ENCODE measurements at regions not wholly inside any gene's neighbourhood (a gene's known extent, or its start where the extent isn't known, plus 50 kb on each side); places are given as distances from the start of the nearest gene placed in this dataset.
"Not testable (repeated sequence)": the region's sequence is repeated elsewhere in the genome, so short reads cannot be mapped to it uniquely, and the experiment has no call there.

DNA sequence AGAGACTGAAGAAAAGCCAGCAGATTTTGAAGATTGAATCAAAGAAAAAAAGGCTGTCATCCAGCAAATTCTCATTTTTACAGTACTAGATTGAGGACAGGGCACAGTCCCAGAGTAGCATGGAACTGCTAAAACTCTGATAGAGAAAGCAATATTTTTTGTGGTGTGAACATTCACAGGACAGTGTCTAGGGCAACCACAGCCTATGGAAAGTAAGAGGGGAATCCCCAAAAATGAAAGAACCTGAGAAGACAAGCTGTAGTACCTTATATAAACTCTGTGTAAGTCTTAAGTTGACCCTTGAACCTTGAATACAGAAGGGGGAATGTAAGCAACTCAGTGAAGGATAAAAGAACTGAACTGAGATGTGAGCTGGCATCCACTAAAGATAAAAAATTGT is 540.3 kb downstream of the HINT1 start:
- Histone ChIP-seq H3K27me3 (ENCODE audit: control insufficient read depth, insufficient read depth, low read length) (no peaks in the 10 kb centered on the region), H3K4me1 (ENCODE audit: control insufficient read depth, insufficient read depth, low read length) (no peaks in the 10 kb centered on the region), H3K9me3 (ENCODE audit: control insufficient read depth, insufficient read depth, low read length) (no peaks in the 10 kb centered on the region), H3K36me3 (ENCODE audit: control insufficient read depth, insufficient read depth, low read length) (no peaks in the 10 kb centered on the region), H3K4me3 (ENCODE audit: low read length) (no peak overlapping the region), H3K27ac (ENCODE audit: low read length) (no peak overlapping the region)
- DNase-seq (ENCODE audit: low read depth, low spot score) = no peak

DNA sequence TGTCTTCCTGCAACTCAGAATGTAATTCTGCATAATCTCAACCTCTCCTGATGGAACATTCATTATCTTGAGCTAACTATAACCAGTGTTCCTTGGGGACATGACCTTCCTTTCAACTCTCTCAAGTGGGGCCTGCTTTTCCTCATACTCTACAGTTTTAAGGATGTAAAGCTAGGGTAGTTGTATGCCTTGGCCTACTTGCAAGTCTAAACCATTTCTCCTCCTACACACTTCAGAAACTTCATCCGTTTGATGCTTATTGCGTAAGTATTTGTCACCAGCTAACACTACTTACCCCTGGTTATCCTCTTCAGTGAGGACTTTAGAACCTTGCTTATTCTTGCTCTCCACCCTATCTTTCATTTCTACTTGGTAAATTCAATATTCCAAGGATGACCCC is 548.9 kb downstream of the HINT1 start:
- H3K27me3 ChIP-seq (ENCODE audit: control insufficient read depth, insufficient read depth, low read length) = no peaks in the 10 kb centered on the region
- H3K9me3 ChIP-seq (ENCODE audit: control insufficient read depth, insufficient read depth, low read length) = no peaks in the 10 kb centered on the region; the same call in 1 of the 2 replicates
- H3K27ac ChIP-seq (ENCODE audit: low read length) = no peak overlapping the region
- WGBS (ENCODE audit: insufficient coverage, insufficient read length) = no CpG with 5 or more reads among the region's 2 CpGs
- DNase-seq (ENCODE audit: low read depth, low spot score) = no peak
- H3K4me3 ChIP-seq (ENCODE audit: low read length) = no peak overlapping the region
- no peaks in the 10 kb centered on the region for H3K36me3 ChIP-seq (ENCODE audit: control insufficient read depth, insufficient read depth, low read length)
- H3K4me1 ChIP-seq (ENCODE audit: control insufficient read depth, insufficient read depth, low read length) = no peaks in the 10 kb centered on the region

DNA sequence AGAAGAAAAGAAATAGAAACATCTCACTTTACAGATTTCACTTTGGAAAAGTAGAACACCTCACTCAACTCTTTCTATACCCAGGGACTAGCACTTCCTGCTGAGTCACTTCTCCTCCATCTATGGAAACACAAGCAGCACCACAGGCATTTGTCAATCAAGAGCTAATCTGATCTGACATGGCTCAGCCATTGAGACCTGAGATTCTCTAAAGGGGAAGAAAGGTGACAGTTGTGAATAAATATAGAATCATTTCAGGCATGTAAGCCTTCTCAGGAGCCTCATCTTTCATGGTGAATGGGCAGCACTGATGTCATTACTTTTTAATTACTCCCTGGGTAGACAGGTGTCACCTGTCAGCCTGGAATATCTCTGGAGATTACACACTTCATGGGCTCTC is 559.8 kb downstream of the HINT1 start:
- H3K36me3 ChIP-seq (ENCODE audit: control insufficient read depth, insufficient read depth, low read length) = no peaks in the 10 kb centered on the region
- H3K4me1 ChIP-seq (ENCODE audit: control insufficient read depth, insufficient read depth, low read length) = no peaks in the 10 kb centered on the region
- H3K27ac ChIP-seq (ENCODE audit: low read length) = no peak overlapping the region
- H3K9me3 ChIP-seq (ENCODE audit: control insufficient read depth, insufficient read depth, low read length) = no peaks in the 10 kb centered on the region
- no peak for DNase-seq (ENCODE audit: low read depth, low spot score)
- no peak overlapping the region for H3K4me3 ChIP-seq (ENCODE audit: low read length)
- no peaks in the 10 kb centered on the region for H3K27me3 ChIP-seq (ENCODE audit: control insufficient read depth, insufficient read depth, low read length)

DNA sequence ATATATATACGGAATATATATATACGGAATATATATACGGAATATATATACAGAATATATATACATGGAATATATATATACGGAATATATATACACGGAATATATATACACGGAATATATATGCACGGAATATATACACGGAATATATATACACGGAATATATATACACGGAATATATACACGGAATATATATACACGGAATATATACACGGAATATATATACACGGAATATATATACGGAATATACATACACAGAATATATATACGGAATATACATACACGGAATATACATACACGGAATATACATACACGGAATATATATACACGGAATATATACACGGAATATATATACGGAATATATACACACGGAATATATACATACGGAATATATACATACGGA is 568.4 kb downstream of the HINT1 start:
- H3K27ac ChIP-seq (ENCODE audit: low read length); H3K36me3 ChIP-seq (ENCODE audit: control insufficient read depth, insufficient read depth, low read length); H3K4me3 ChIP-seq (ENCODE audit: low read length); H3K27me3 ChIP-seq (ENCODE audit: control insufficient read depth, insufficient read depth, low read length); H3K9me3 ChIP-seq (ENCODE audit: control insufficient read depth, insufficient read depth, low read length); H3K4me1 ChIP-seq (ENCODE audit: control insufficient read depth, insufficient read depth, low read length); DNase-seq (ENCODE audit: low read depth, low spot score): not testable (repeated sequence)
- WGBS (ENCODE audit: insufficient coverage, insufficient read length) = 100% methylated on average over 2 of the region's 25 CpGs

DNA sequence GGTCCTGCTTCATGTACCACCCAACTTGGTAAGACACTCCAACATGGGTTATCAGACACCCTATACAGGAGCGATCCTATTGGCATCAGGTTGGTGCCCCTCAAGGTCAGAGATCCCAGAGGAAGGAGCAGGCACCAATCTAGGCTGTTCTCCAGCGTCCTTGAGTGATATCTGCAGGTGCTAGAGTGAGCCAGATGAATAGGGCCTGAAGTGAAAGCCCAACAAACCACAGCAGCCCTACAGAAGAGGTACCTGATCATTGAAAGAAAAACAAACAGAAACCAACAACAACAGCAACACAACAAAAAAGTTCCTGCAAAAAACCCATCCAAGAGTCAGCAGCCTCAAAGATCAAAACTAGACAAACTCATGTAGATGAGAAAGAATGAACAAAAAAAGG is 584.8 kb downstream of the HINT1 start:
- Histone ChIP-seq H3K27me3 (ENCODE audit: control insufficient read depth, insufficient read depth, low read length) (no peaks in the 10 kb centered on the region), H3K4me1 (ENCODE audit: control insufficient read depth, insufficient read depth, low read length) (peaks cover 1% of the 10 kb centered on the region; the same call in 1 of the 2 replicates), H3K36me3 (ENCODE audit: control insufficient read depth, insufficient read depth, low read length) (no peaks in the 10 kb centered on the region), H3K27ac (ENCODE audit: low read length) (no peak overlapping the region), H3K9me3 (ENCODE audit: control insufficient read depth, insufficient read depth, low read length) (no peaks in the 10 kb centered on the region), H3K4me3 (ENCODE audit: low read length) (no peak overlapping the region)
- WGBS (ENCODE audit: insufficient coverage, insufficient read length) = no CpG with 5 or more reads among the region's 2 CpGs
- DNase-seq (ENCODE audit: low read depth, low spot score) = no peak

DNA sequence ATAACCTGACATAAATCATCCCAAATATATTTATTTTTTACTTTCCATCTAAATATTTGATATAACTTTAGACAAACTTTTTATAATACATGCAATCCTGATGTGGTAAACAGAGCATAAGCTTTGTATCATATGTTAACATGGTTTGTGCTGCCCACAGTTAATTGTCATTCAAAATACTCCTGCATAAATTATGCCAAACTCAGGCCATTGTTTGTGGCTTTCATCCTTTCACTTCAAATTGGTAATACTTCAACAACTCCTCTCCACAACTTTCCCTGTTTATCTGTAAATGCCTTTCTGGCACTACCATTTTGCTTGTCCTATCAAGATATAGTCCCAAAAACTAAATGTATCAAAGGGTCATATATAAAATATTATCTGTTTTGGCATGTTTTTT is 586.7 kb downstream of the HINT1 start:
- no peak for DNase-seq (ENCODE audit: low read depth, low spot score)
- no peak overlapping the region for H3K4me3 ChIP-seq (ENCODE audit: low read length)

DNA sequence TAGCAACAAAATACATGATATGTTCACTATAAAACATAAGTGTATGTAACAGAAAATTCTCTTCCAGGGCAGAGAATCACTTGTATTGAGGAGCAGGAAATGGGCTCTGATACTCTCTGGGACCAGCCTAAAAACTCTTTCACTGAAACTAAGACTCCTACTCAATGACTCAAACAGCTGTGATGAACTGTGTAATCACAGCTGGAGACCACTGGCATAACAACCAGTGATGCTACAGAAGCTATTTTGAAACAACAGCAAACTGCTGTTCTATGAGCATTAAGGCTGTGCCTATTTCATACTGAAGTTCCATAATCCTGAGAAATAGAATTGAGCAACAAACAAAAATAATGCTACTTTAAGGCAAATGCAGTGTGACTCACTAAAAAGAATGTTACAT is 594.0 kb downstream of the HINT1 start:
- Histone ChIP-seq H3K9me3 (ENCODE audit: control insufficient read depth, insufficient read depth, low read length) (no peaks in the 10 kb centered on the region), H3K36me3 (ENCODE audit: control insufficient read depth, insufficient read depth, low read length) (no peaks in the 10 kb centered on the region), H3K27me3 (ENCODE audit: control insufficient read depth, insufficient read depth, low read length) (no peaks in the 10 kb centered on the region), H3K27ac (ENCODE audit: low read length) (no peak overlapping the region), H3K4me1 (ENCODE audit: control insufficient read depth, insufficient read depth, low read length) (no peaks in the 10 kb centered on the region), H3K4me3 (ENCODE audit: low read length) (no peak overlapping the region)
- no peak for DNase-seq (ENCODE audit: low read depth, low spot score)

More for the DNA sequence above, 586.7 kb downstream of the HINT1 start:
- no peak overlapping the region for H3K27ac ChIP-seq (ENCODE audit: low read length)
- no peaks in the 10 kb centered on the region for H3K9me3 ChIP-seq (ENCODE audit: control insufficient read depth, insufficient read depth, low read length)
- H3K27me3 ChIP-seq (ENCODE audit: control insufficient read depth, insufficient read depth, low read length) = no peaks in the 10 kb centered on the region
- H3K36me3 ChIP-seq (ENCODE audit: control insufficient read depth, insufficient read depth, low read length) = no peaks in the 10 kb centered on the region
- peaks cover 1% of the 10 kb centered on the region; the same call in 1 of the 2 replicates for H3K4me1 ChIP-seq (ENCODE audit: control insufficient read depth, insufficient read depth, low read length)

DNA sequence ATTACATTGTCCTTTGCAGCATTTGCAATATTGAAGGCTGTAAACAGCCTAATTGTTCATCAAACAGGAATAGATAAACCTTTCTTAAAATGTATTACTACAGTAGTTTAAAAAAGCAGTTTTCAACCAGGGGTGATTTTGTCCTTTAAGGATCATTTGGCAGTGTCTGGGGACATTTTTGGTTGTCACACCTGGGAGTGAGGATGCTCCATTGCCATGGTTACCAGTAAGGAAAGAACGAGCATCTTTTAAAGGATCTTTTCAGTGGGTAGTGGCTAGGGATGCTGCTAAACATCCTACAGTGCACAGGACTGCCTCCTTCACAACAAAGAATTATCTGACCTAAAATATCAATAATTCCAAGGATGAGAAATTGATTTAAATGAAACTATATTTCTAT is 596.3 kb downstream of the HINT1 start:
- Histone ChIP-seq H3K4me1 (ENCODE audit: control insufficient read depth, insufficient read depth, low read length) (no peaks in the 10 kb centered on the region), H3K4me3 (ENCODE audit: low read length) (no peak overlapping the region), H3K36me3 (ENCODE audit: control insufficient read depth, insufficient read depth, low read length) (no peaks in the 10 kb centered on the region), H3K27me3 (ENCODE audit: control insufficient read depth, insufficient read depth, low read length) (no peaks in the 10 kb centered on the region), H3K9me3 (ENCODE audit: control insufficient read depth, insufficient read depth, low read length) (no peaks in the 10 kb centered on the region), H3K27ac (ENCODE audit: low read length) (no peak overlapping the region)
- DNase-seq (ENCODE audit: low read depth, low spot score) = no peak
- WGBS (ENCODE audit: insufficient coverage, insufficient read length) = no CpG with 5 or more reads among the region's 1 CpG

DNA sequence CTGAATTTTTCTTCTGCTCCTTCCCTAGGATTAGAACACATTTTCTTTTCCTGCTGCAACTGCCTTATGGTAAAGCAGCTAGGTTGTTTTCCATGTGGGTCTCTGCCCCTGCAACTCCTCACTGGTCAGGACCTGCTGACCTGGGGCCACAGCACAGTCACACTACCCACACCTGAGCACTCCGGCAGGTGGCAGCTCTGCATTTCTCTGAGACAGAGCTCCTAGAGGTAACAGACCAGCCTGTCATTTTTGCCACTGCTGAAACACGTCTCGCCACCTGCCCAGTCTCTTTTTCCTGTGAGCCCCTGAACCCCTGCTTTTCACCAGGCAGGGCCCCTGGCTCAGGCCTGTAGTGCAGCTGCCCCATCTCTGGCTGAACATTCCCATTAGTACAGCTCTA is 609.6 kb downstream of the HINT1 start:
- no peak for DNase-seq (ENCODE audit: low read depth, low spot score)
- WGBS (ENCODE audit: insufficient coverage, insufficient read length) = no CpG with 5 or more reads among the region's 3 CpGs

DNA sequence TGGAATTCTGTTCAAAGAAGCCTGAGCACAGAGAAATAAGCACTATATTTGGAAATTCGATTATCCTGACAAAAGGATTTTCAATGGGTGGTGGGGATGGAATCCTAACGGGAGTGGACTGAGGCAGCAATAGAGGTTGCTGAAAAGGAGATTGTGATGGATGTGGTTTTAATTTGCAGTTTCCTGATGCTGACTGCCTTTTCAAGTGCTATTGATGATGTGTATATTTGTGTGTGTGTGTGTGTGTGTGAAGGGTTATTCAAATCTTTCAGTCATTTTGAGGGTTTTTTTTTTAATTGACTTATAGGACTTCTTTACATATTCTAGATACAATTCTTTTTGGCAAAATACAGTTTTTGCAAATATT is 614.5 kb downstream of the HINT1 start:
- H3K4me1 ChIP-seq (ENCODE audit: control insufficient read depth, insufficient read depth, low read length) = no peaks in the 10 kb centered on the region
- no peak for DNase-seq (ENCODE audit: low read depth, low spot score)
- no peaks in the 10 kb centered on the region for H3K27me3 ChIP-seq (ENCODE audit: control insufficient read depth, insufficient read depth, low read length)
- H3K27ac ChIP-seq (ENCODE audit: low read length) = no peak overlapping the region
- no CpG with 5 or more reads among the region's 2 CpGs for WGBS (ENCODE audit: insufficient coverage, insufficient read length)
- H3K4me3 ChIP-seq (ENCODE audit: low read length) = no peak overlapping the region
- H3K9me3 ChIP-seq (ENCODE audit: control insufficient read depth, insufficient read depth, low read length) = no peaks in the 10 kb centered on the region
- H3K36me3 ChIP-seq (ENCODE audit: control insufficient read depth, insufficient read depth, low read length) = no peaks in the 10 kb centered on the region

More for the DNA sequence above, 609.6 kb downstream of the HINT1 start:
- Histone ChIP-seq H3K4me1 (ENCODE audit: control insufficient read depth, insufficient read depth, low read length) (no peaks in the 10 kb centered on the region), H3K4me3 (ENCODE audit: low read length) (no peak overlapping the region), H3K9me3 (ENCODE audit: control insufficient read depth, insufficient read depth, low read length) (no peaks in the 10 kb centered on the region), H3K27me3 (ENCODE audit: control insufficient read depth, insufficient read depth, low read length) (no peaks in the 10 kb centered on the region), H3K27ac (ENCODE audit: low read length) (no peak overlapping the region), H3K36me3 (ENCODE audit: control insufficient read depth, insufficient read depth, low read length) (no peaks in the 10 kb centered on the region)

DNA sequence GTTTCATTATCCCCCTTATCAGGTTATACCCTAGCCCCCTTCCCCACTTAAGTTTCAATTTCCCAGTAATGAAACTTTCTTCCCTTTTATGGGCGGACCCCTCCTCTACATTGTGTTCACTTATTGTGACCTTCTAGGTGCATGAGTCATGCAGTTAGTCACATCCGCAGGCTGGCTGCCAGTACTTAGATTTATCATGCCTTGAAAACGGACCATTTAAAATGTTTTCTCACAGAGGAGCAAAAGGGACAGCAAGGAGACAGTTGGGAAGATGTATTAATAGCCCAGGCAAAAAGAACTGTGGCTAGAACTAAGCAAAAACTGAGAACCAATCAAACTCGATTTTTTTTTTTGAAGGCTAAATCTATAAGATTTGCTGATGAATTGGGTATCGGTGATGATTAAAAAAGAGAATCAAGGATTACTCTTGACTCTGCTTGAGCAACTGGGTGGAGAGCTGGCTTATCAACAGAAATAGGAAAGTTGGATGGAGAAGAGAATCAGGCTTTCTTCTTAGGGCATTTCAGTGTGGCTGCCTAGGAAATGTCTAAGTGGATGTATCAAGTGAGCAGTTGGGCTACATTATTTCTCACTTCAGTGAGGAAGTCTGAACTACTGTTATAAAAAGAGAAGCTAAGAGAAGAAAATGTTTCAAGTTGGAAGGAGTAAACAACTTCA is 615.0 kb downstream of the HINT1 start:
- Histone ChIP-seq H3K4me1 (ENCODE audit: control insufficient read depth, insufficient read depth, low read length) (no peaks in the 10 kb centered on the region), H3K27ac (ENCODE audit: low read length) (no peak overlapping the region), H3K27me3 (ENCODE audit: control insufficient read depth, insufficient read depth, low read length) (no peaks in the 10 kb centered on the region), H3K9me3 (ENCODE audit: control insufficient read depth, insufficient read depth, low read length) (no peaks in the 10 kb centered on the region), H3K36me3 (ENCODE audit: control insufficient read depth, insufficient read depth, low read length) (no peaks in the 10 kb centered on the region), H3K4me3 (ENCODE audit: low read length) (no peak overlapping the region)
- no CpG with 5 or more reads among the region's 5 CpGs for WGBS (ENCODE audit: insufficient coverage, insufficient read length)
- no peak for DNase-seq (ENCODE audit: low read depth, low spot score)
